RWPE1 (cell line): ENCODE measurements at regions not wholly inside any gene's neighbourhood (a gene's known extent, or its start where the extent isn't known, plus 50 kb on each side); places are given as distances from the start of the nearest gene placed in this dataset.

Experiments
- CTCF ChIA-PET: fragments of 350-600 bp; sonication (Branson Sonifier 250); formaldehyde crosslinking; extraction: SDS; loops from one replicate; lab custom pipeline; 2021; lab: Yijun Ruan, JAX
- POLR2A ChIA-PET: fragments of 400-600 bp; formaldehyde crosslinking; extraction: SDS; loops from one replicate; lab custom pipeline; 2020; ENCODE audit warnings: antibody characterized with exemption; ENCODE audit not compliant: low non-redundant PET; lab: Yijun Ruan, JAX
- DNase-seq: peaks from one replicate; pipeline ENCODE4 v3.0.0; 2012; ENCODE audit warnings: low spot score
- H3K27ac ChIP-seq: fragments of 450-650 bp; 2 replicates; pipeline ENCODE4 v1.5.1; 2017
- CTCF ChIP-seq: fragments of 450-650 bp; conservative IDR thresholded peaks from 2 replicates; pipeline ENCODE4 v1.5.1; 2017; ENCODE audit warnings: low read depth, mild to moderate bottlenecking

- TF ChIP-seq CTCF: no peak
- no peak overlapping the region for H3K27ac ChIP-seq
- ChIA-PET POLR2A (no interaction called here), CTCF (no interaction called here)
- DNase-seq: no peak
Observed at GRCh38 chr7:18393465-18394118, 102.0 kb upstream of the HDAC9 start.

GRCh38 chr7:18395868-18396267, 99.7 kb upstream of the HDAC9 start:
- TF ChIP-seq CTCF: no peak
- DNase-seq: no peak
- no peak overlapping the region for H3K27ac ChIP-seq
- ChIA-PET CTCF (no interaction called here), POLR2A (no interaction called here)

GRCh38 chr7:18396953-18397352, 98.6 kb upstream of the HDAC9 start:
- CTCF ChIA-PET: interaction anchor here (0.7 kb wide), 1 partner anchor 676 kb away, joined by 3 read pairs; no protein-coding TSS in a partner anchor
- H3K27ac ChIP-seq: no peak overlapping the region
- DNase-seq: no peak
- TF ChIP-seq CTCF: no peak
- POLR2A ChIA-PET: no interaction called here

- no peak overlapping the region for H3K27ac ChIP-seq
- ChIA-PET POLR2A (no interaction called here), CTCF (interaction anchor here (0.6 kb wide), 1 partner anchor 522 kb away, joined by 3 read pairs; no protein-coding TSS in a partner anchor)
- no peak for TF ChIP-seq CTCF
- DNase-seq: no peak
Observed at GRCh38 chr7:18399436-18400235, 95.9 kb upstream of the HDAC9 start.

GRCh38 chr7:18400275-18400674, 95.3 kb upstream of the HDAC9 start:
- no peak for DNase-seq
- no peak for TF ChIP-seq CTCF
- ChIA-PET POLR2A (no interaction called here), CTCF (interaction anchor here (0.6 kb wide), 1 partner anchor 522 kb away, joined by 3 read pairs; no protein-coding TSS in a partner anchor)
- no peak overlapping the region for H3K27ac ChIP-seq

GRCh38 chr7:18400726-18401125, 94.8 kb upstream of the HDAC9 start:
- TF ChIP-seq CTCF: no peak
- CTCF ChIA-PET: interaction anchor here (0.5 kb wide), 1 partner anchor 135 kb away, joined by 5 read pairs; no protein-coding TSS in a partner anchor
- no peak for DNase-seq
- POLR2A ChIA-PET: no interaction called here
- H3K27ac ChIP-seq: no peak overlapping the region
